PC-3 (cell line): ENCODE measurements at regions not wholly inside any gene's neighbourhood (a gene's known extent, or its start where the extent isn't known, plus 50 kb on each side); places are given as distances from the start of the nearest gene placed in this dataset.

Experiments used
- ATAC-seq: fragments of 200-7000 bp; cut with Tn5 transposase; 2 replicates; pipeline ENCODE4 v1.9.1; 2020; ENCODE audit warnings: mild to moderate bottlenecking, moderate library complexity
- BruUV-seq: library from RNA; stranded (reverse); fragments of 400-500 nt; replicated peaks from 2 replicates; lab custom pipeline; 2021; lab: Mats Ljungman, UMichigan
- CTCF ChIA-PET: fragments of 300-600 bp; sonication (Branson Sonifier 250); formaldehyde crosslinking; loops from one replicate; lab custom pipeline; 2022; ENCODE audit warnings: antibody characterized with exemption; lab: Charles Lee
- POLR2A ChIA-PET: fragments of 300-600 bp; sonication (Branson Sonifier 250); formaldehyde crosslinking; loops from one replicate; lab custom pipeline; 2022; ENCODE audit warnings: antibody characterized with exemption; ENCODE audit not compliant: unreplicated experiment; lab: Charles Lee
- DNase-seq: peaks from one replicate; pipeline ENCODE4 v3.0.0-alpha.2; 2015
- H2AFZ ChIP-seq: fragments of 300-600 bp; sonication (generic); 2 replicates; pipeline ENCODE4 v1.6.0; 2016; ENCODE audit warnings: antibody characterized with exemption, low read length
- H3F3A ChIP-seq: fragments of 300-600 bp; sonication (generic); one replicate; pipeline ENCODE4 v1.6.0; 2017; ENCODE audit warnings: antibody characterized with exemption, low read length, control low read depth, mild to moderate bottlenecking; ENCODE audit not compliant: unreplicated experiment
- H3K27ac ChIP-seq: fragments of 300-600 bp; sonication (generic); 2 replicates; pipeline ENCODE4 v1.5.1; 2016; ENCODE audit warnings: mild to moderate bottlenecking, low read length
- H3K27me3 ChIP-seq: fragments of 300-600 bp; sonication (generic); 2 replicates; pipeline ENCODE4 v1.6.1; 2016; ENCODE audit warnings: low read length, mixed read lengths
- H3K36me3 ChIP-seq: fragments of 300-600 bp; sonication (generic); 2 replicates; pipeline ENCODE4 v1.6.1; 2016; ENCODE audit warnings: low read depth, mixed run types, low read length, mixed read lengths
- H3K4me1 ChIP-seq: fragments of 300-600 bp; sonication (generic); 2 replicates; pipeline ENCODE4 v1.5.1; 2016; ENCODE audit warnings: low read length; ENCODE audit not compliant: insufficient read depth
- H3K4me2 ChIP-seq: fragments of 300-600 bp; sonication (generic); 2 replicates; pipeline ENCODE4 v1.6.0; 2016; ENCODE audit warnings: low read length
- H3K4me3 ChIP-seq: fragments of 300-600 bp; sonication (generic); 2 replicates; pipeline ENCODE4 v1.5.1; 2016; ENCODE audit warnings: mild to moderate bottlenecking, low read length, mixed read lengths
- H3K79me2 ChIP-seq: fragments of 300-600 bp; sonication (generic); 2 replicates; pipeline ENCODE4 v1.6.1; 2017; ENCODE audit warnings: low read length, mixed read lengths
- H3K9ac ChIP-seq: fragments of 300-600 bp; sonication (generic); 2 replicates; pipeline ENCODE4 v1.6.0; 2016; ENCODE audit warnings: mild to moderate bottlenecking, low read length
- H3K9me2 ChIP-seq: fragments of 300-600 bp; sonication (generic); replicated peaks from 2 replicates; pipeline ENCODE4 v1.6.1; 2016; ENCODE audit warnings: mixed run types, low read length, mixed read lengths
- H3K9me3 ChIP-seq: fragments of 300-600 bp; sonication (generic); 2 replicates; pipeline ENCODE4 v1.6.1; 2016; ENCODE audit warnings: low read length, mixed read lengths
- H4K20me1 ChIP-seq: fragments of 300-600 bp; sonication (generic); 2 replicates; pipeline ENCODE4 v1.6.1; 2016; ENCODE audit warnings: low read length, mixed read lengths
- CTCF ChIP-seq: fragments of 300-600 bp; sonication (generic); conservative IDR thresholded peaks from 2 replicates; pipeline ENCODE4 v1.5.1; 2017; ENCODE audit warnings: antibody characterized with exemption, low read depth, mild to moderate bottlenecking, low read length
- EZH2 ChIP-seq: fragments of 300-600 bp; sonication (generic); IDR thresholded peaks from one replicate; pipeline ENCODE4 v1.6.1; 2017; ENCODE audit warnings: antibody characterized with exemption, mild to moderate bottlenecking, low read length; ENCODE audit not compliant: unreplicated experiment
- EZH2phosphoT487 ChIP-seq: fragments of 300-600 bp; sonication (generic); IDR thresholded peaks from 2 replicates; pipeline ENCODE4 v1.6.1; 2018; ENCODE audit warnings: mild to moderate bottlenecking, antibody characterized with exemption, low read length, borderline replicate concordance
- intact Hi-C: fragments of 100-400 bp; cut with micrococcal nuclease; formaldehyde crosslinking; loops from 2 replicates; pipeline ENCODE4 v1.9.0; 2023

GRCh38 chr9:2281031-2281802, 266.1 kb downstream of the SMARCA2 start:
- no peak overlapping the region for H3K9ac ChIP-seq
- no peaks in the 10 kb centered on the region for H3K27me3 ChIP-seq
- no peak overlapping the region for H3K27ac ChIP-seq
- H3F3A ChIP-seq: no peaks in the 10 kb centered on the region
- H3K9me3 ChIP-seq: no peaks in the 10 kb centered on the region
- no peak overlapping the region for H2AFZ ChIP-seq
- no TSS peak for BruUV-seq
- intact Hi-C loops: no loop called here
- TF ChIP-seq EZH2 (no peak), CTCF (no peak), EZH2phosphoT487 (no peak)
- ATAC-seq (no peak), DNase-seq (peak; percentile 19)
- no peak overlapping the region for H3K4me2 ChIP-seq
- POLR2A ChIA-PET: no interaction called here
- H3K4me3 ChIP-seq: no peak overlapping the region
- CTCF ChIA-PET: no interaction called here
- H4K20me1 ChIP-seq: no peaks in the 10 kb centered on the region
- H3K4me1 ChIP-seq: no peaks in the 10 kb centered on the region
- H3K79me2 ChIP-seq: no peaks in the 10 kb centered on the region
- H3K36me3 ChIP-seq: no peaks in the 10 kb centered on the region
- H3K9me2 ChIP-seq: no peaks in the 10 kb centered on the region

GRCh38 chr9:2281803-2282185, 266.6 kb downstream of the SMARCA2 start:
- Histone ChIP-seq H2AFZ (no peak overlapping the region), H3F3A (no peaks in the 10 kb centered on the region), H3K9me3 (no peaks in the 10 kb centered on the region), H4K20me1 (no peaks in the 10 kb centered on the region), H3K9me2 (no peaks in the 10 kb centered on the region), H3K27ac (no peak overlapping the region), H3K9ac (no peak overlapping the region), H3K4me3 (no peak overlapping the region), H3K4me2 (no peak overlapping the region), H3K79me2 (no peaks in the 10 kb centered on the region), H3K4me1 (no peaks in the 10 kb centered on the region), H3K27me3 (no peaks in the 10 kb centered on the region), H3K36me3 (no peaks in the 10 kb centered on the region)
- no peak for DNase-seq
- POLR2A ChIA-PET: no interaction called here
- no TSS peak for BruUV-seq
- TF ChIP-seq EZH2 (no peak), CTCF (no peak), EZH2phosphoT487 (no peak)
- no peak for ATAC-seq
- CTCF ChIA-PET: no interaction called here
- intact Hi-C loops: no loop called here

GRCh38 chr9:2284770-2285169, 269.6 kb downstream of the SMARCA2 start:
- intact Hi-C loops: no loop called here
- Histone ChIP-seq H3K36me3 (no peaks in the 10 kb centered on the region), H3K9ac (no peak overlapping the region), H3F3A (no peaks in the 10 kb centered on the region), H3K4me1 (no peaks in the 10 kb centered on the region), H3K27ac (no peak overlapping the region), H4K20me1 (no peaks in the 10 kb centered on the region), H3K4me3 (no peak overlapping the region), H3K27me3 (no peaks in the 10 kb centered on the region), H3K4me2 (no peak overlapping the region), H3K9me2 (no peaks in the 10 kb centered on the region), H2AFZ (no peak overlapping the region), H3K79me2 (no peaks in the 10 kb centered on the region), H3K9me3 (no peaks in the 10 kb centered on the region)
- no peak for DNase-seq
- ATAC-seq: no peak
- TF ChIP-seq EZH2 (no peak), EZH2phosphoT487 (no peak), CTCF (no peak)
- no TSS peak for BruUV-seq
- ChIA-PET CTCF (no interaction called here), POLR2A (no interaction called here)
